ENCODE measurements at regions not wholly inside any gene's neighbourhood (a gene's known extent, or its start where the extent isn't known, plus 50 kb on each side); places are given as distances from the start of the nearest gene placed in this dataset.

DNA sequence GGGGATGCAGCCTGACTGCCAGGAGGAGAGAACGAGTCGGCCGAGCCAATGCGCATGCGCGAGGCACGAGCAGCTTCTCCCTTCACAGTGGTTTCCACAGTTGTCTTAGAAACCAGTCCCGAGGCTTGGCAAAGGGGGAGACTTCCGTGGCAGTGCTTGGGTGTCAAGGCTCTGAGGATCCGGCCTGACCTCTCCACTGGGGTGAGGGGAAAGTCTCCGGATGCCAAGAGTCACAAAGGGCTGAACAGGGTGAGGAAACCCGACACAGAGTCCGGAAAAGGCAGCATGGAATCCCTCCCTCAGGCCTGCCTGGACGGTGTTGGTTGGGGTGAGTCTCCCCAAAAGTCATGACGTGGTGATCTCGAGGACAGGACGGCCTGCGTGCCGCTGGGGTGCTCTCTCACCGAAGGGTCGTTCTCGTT, 475.5 kb downstream of the SPATA31A7 start:
- TF ChIP-seq ZNF514 (tag by site-specific recombination; IDR thresholded peaks at IDR 0.05): no peak
- TF ChIP-seq ZNF654 (tag by site-specific recombination; IDR thresholded peaks at IDR 0.05; ENCODE audit: low read depth): no peak
- no peak for TF ChIP-seq ZNF416 (tag by site-specific recombination; IDR thresholded peaks at IDR 0.05)
- TF ChIP-seq ZNF404 (tag by site-specific recombination; IDR thresholded peaks at IDR 0.05): no peak
- TF ChIP-seq ZBTB8A (tag by site-specific recombination; IDR thresholded peaks at IDR 0.05): no peak
- no peak for TF ChIP-seq ZNF133 (tag by site-specific recombination; IDR thresholded peaks at IDR 0.05)
- TF ChIP-seq, protein P1, sequence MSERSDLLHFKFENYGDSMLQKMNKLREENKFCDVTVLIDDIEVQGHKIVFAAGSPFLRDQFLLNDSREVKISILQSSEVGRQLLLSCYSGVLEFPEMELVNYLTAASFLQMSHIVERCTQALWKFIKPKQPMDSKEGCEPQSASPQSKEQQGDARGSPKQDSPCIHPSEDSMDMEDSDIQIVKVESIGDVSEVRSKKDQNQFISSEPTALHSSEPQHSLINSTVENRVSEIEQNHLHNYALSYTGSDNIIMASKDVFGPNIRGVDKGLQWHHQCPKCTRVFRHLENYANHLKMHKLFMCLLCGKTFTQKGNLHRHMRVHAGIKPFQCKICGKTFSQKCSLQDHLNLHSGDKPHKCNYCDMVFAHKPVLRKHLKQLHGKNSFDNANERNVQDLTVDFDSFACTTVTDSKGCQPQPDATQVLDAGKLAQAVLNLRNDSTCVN (tag by site-specific recombination; optimal IDR thresholded peaks at IDR 0.05): no peak
- no peak for TF ChIP-seq ZNF23 (tag by site-specific recombination; IDR thresholded peaks at IDR 0.05; ENCODE audit: borderline replicate concordance)
- TF ChIP-seq, protein P2, sequence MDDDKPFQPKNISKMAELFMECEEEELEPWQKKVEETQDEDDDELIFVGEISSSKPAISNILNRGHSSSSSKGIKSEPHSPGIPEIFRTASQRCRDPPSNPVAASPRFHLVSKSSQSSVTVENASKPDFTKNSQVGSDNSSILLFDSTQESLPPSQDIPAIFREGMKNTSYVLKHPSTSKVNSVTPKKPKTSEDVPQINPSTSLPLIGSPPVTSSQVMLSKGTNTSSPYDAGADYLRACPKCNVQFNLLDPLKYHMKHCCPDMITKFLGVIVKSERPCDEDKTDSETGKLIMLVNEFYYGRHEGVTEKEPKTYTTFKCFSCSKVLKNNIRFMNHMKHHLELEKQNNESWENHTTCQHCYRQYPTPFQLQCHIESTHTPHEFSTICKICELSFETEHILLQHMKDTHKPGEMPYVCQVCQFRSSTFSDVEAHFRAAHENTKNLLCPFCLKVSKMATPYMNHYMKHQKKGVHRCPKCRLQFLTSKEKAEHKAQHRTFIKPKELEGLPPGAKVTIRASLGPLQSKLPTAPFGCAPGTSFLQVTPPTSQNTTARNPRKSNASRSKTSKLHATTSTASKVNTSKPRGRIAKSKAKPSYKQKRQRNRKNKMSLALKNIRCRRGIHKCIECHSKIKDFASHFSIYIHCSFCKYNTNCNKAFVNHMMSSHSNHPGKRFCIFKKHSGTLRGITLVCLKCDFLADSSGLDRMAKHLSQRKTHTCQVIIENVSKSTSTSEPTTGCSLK (tag by site-specific recombination; IDR thresholded peaks at IDR 0.05): no peak
- no peak for TF ChIP-seq ZNF830 (tag by site-specific recombination; IDR thresholded peaks at IDR 0.05; ENCODE audit: low read depth)
- no peak for TF ChIP-seq ZNF239 (tag by site-specific recombination; IDR thresholded peaks at IDR 0.05)
- TF ChIP-seq, protein P3, sequence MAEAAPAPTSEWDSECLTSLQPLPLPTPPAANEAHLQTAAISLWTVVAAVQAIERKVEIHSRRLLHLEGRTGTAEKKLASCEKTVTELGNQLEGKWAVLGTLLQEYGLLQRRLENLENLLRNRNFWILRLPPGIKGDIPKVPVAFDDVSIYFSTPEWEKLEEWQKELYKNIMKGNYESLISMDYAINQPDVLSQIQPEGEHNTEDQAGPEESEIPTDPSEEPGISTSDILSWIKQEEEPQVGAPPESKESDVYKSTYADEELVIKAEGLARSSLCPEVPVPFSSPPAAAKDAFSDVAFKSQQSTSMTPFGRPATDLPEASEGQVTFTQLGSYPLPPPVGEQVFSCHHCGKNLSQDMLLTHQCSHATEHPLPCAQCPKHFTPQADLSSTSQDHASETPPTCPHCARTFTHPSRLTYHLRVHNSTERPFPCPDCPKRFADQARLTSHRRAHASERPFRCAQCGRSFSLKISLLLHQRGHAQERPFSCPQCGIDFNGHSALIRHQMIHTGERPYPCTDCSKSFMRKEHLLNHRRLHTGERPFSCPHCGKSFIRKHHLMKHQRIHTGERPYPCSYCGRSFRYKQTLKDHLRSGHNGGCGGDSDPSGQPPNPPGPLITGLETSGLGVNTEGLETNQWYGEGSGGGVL (tag by site-specific recombination; IDR thresholded peaks at IDR 0.05): no peak
- Histone ChIP-seq H3K9me3 (ENCODE audit: control insufficient read depth, insufficient read depth, low read depth, low read length) (no peaks in the 10 kb centered on the region), H3K27ac (ENCODE audit: extremely low read depth, low read depth, low read length) (no peak overlapping the region), H3K4me1 (ENCODE audit: control insufficient read depth, insufficient read depth, low read length) (no peaks in the 10 kb centered on the region), H3K36me3 (ENCODE audit: control insufficient read depth in 2 of 2, insufficient read depth in 1 of 2, low read length in 2 of 2) (no peaks in the 10 kb centered on the region), H3K4me3 (ENCODE audit: low read depth, low read length) (no peak overlapping the region)
- CTCF ChIA-PET: no interaction called here
- POLR2A ChIA-PET: no interaction called here

DNA sequence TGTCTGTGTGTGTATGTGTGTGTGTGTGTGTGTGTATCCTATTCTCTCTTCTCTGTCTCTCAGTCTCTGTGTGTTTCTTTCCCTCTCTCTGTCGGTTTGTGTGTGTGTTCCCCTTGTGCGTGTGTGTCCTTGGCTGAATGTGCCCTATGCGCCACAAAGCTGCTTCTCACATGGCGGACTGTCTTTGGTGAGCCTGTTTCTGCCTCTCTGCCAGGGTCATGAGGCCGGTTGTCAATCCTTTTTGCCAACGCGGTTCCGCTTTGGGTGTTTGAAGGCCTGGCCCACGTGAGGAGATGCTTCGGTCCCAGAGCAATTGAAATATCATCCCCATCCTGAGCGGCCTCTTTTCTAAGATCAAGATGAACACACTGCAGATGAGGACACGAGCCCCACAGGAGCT, 476.0 kb downstream of the SPATA31A7 start:
- Histone ChIP-seq H3K4me1 (ENCODE audit: control insufficient read depth, insufficient read depth, low read length) (no peaks in the 10 kb centered on the region), H3K36me3 (ENCODE audit: control insufficient read depth in 2 of 2, insufficient read depth in 1 of 2, low read length in 2 of 2) (no peaks in the 10 kb centered on the region), H3K9me3 (ENCODE audit: control insufficient read depth, insufficient read depth, low read depth, low read length) (no peaks in the 10 kb centered on the region), H3K4me3 (ENCODE audit: low read depth, low read length) (no peak overlapping the region), H3K27ac (ENCODE audit: extremely low read depth, low read depth, low read length) (no peak overlapping the region)
- ChIA-PET CTCF (no interaction called here), POLR2A (no interaction called here)
- TF ChIP-seq, protein P4, sequence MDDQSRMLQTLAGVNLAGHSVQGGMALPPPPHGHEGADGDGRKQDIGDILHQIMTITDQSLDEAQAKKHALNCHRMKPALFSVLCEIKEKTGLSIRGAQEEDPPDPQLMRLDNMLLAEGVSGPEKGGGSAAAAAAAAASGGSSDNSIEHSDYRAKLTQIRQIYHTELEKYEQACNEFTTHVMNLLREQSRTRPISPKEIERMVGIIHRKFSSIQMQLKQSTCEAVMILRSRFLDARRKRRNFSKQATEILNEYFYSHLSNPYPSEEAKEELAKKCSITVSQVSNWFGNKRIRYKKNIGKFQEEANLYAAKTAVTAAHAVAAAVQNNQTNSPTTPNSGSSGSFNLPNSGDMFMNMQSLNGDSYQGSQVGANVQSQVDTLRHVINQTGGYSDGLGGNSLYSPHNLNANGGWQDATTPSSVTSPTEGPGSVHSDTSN (CRISPR knock-in tag; IDR thresholded peaks at IDR 0.05): no peak
- TF ChIP-seq ZSCAN16 (tag by site-specific recombination; IDR thresholded peaks at IDR 0.05): no peak
- TF ChIP-seq GFI1B (tag by site-specific recombination; IDR thresholded peaks at IDR 0.05): no peak

DNA sequence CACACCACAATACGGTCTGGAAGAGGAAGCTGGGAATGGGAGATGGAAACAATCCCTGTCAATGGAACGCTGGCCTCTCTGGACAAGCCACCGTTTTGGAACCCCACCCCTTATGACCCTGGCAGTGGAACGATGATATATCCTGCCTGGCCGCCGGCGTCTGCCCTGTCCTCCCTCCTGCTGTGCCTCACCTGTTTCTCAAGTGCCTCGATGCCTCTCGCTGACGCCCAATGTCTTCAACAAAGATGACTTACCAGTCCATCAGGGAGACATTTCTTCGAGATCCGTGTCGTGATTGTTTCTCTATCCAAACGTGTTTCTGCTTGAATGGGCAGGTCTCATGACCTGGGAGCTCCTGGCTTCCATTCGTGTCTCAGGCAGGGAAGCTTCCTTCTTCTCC, 476.5 kb downstream of the SPATA31A7 start:
- ChIA-PET CTCF (no interaction called here), POLR2A (no interaction called here)
- H3K4me1 ChIP-seq (ENCODE audit: control insufficient read depth, insufficient read depth, low read length): no peaks in the 10 kb centered on the region
- H3K36me3 ChIP-seq (ENCODE audit: control insufficient read depth in 2 of 2, insufficient read depth in 1 of 2, low read length in 2 of 2): no peaks in the 10 kb centered on the region
- H3K27ac ChIP-seq (ENCODE audit: extremely low read depth, low read depth, low read length): no peak overlapping the region
- H3K9me3 ChIP-seq (ENCODE audit: control insufficient read depth, insufficient read depth, low read depth, low read length): no peaks in the 10 kb centered on the region
- H3K4me3 ChIP-seq (ENCODE audit: low read depth, low read length): no peak overlapping the region
- TF ChIP-seq HOXD13 (CRISPR knock-in tag; IDR thresholded peaks at IDR 0.05; ENCODE audit: borderline replicate concordance) (no peak), ZNF248 (tag by site-specific recombination; IDR thresholded peaks at IDR 0.05) (no peak), ZBTB8A (tag by site-specific recombination; IDR thresholded peaks at IDR 0.05) (no peak), ZNF473 (tag by site-specific recombination; IDR thresholded peaks at IDR 0.05) (no peak), ZNF132 (tag by site-specific recombination; IDR thresholded peaks at IDR 0.05; ENCODE audit: borderline replicate concordance) (no peak)
- TF ChIP-seq, protein P5, sequence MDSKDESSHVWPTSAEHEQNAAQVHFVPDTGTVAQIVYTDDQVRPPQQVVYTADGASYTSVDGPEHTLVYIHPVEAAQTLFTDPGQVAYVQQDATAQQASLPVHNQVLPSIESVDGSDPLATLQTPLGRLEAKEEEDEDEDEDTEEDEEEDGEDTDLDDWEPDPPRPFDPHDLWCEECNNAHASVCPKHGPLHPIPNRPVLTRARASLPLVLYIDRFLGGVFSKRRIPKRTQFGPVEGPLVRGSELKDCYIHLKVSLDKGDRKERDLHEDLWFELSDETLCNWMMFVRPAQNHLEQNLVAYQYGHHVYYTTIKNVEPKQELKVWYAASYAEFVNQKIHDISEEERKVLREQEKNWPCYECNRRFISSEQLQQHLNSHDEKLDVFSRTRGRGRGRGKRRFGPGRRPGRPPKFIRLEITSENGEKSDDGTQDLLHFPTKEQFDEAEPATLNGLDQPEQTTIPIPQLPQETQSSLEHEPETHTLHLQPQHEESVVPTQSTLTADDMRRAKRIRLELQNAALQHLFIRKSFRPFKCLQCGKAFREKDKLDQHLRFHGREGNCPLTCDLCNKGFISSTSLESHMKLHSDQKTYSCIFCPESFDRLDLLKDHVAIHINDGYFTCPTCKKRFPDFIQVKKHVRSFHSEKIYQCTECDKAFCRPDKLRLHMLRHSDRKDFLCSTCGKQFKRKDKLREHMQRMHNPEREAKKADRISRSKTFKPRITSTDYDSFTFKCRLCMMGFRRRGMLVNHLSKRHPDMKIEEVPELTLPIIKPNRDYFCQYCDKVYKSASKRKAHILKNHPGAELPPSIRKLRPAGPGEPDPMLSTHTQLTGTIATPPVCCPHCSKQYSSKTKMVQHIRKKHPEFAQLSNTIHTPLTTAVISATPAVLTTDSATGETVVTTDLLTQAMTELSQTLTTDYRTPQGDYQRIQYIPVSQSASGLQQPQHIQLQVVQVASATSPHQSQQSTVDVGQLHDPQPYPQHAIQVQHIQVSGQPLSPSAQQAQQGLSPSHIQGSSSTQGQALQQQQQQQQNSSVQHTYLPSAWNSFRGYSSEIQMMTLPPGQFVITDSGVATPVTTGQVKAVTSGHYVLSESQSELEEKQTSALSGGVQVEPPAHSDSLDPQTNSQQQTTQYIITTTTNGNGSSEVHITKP (tag by site-specific recombination; IDR thresholded peaks at IDR 0.05): no peak
- TF ChIP-seq, protein P6, sequence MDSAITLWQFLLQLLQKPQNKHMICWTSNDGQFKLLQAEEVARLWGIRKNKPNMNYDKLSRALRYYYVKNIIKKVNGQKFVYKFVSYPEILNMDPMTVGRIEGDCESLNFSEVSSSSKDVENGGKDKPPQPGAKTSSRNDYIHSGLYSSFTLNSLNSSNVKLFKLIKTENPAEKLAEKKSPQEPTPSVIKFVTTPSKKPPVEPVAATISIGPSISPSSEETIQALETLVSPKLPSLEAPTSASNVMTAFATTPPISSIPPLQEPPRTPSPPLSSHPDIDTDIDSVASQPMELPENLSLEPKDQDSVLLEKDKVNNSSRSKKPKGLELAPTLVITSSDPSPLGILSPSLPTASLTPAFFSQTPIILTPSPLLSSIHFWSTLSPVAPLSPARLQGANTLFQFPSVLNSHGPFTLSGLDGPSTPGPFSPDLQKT (IDR thresholded peaks at IDR 0.05; ENCODE audit: borderline replicate concordance, low read depth, low read length): no peak

Measured in HEK293 (cell line).